ENCODE measurements at regions not wholly inside any gene's neighbourhood (a gene's known extent, or its start where the extent isn't known, plus 50 kb on each side); places are given as distances from the start of the nearest gene placed in this dataset.

DNA sequence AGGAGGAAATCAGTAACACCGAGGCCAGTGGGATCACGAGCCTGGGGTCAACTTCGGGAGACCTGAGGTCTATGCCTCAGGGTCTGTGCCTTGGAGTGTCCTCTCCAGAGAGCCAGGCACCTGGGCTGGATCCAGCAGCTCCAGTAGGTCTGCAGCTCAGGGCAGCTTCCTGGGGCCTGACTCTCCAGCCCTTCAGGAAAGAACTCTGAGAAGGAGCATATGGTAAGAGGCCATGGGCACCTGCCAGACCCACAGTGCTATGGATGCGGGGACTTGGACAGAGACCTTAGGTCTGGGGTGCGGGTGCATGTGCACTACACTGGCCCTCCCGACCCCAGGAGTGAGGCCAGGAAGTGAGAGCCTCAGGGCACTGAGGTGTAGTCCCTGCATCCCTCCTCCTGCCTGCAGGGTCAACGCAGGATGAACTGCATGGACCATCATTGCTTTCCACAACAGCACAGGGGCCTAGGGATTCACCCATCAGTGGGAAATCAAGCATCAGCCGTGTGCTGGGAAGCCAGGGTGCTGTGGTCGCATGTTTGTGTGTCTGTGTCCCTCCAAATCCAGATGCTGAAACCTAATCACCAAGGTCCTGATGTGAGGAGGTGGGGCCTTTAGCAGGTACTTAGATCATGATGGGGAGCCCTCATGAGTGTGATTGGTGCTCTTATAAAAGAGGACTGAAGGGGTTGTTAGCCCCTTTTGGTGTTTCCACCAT lies 210.9 kb upstream of the CST7 start:
- H3K27me3 Mint-ChIP-seq (ENCODE audit: unreplicated experiment), result no peaks in the 10 kb centered on the region
- no peak for DNase-seq
- TF ChIP-seq, protein P1, sequence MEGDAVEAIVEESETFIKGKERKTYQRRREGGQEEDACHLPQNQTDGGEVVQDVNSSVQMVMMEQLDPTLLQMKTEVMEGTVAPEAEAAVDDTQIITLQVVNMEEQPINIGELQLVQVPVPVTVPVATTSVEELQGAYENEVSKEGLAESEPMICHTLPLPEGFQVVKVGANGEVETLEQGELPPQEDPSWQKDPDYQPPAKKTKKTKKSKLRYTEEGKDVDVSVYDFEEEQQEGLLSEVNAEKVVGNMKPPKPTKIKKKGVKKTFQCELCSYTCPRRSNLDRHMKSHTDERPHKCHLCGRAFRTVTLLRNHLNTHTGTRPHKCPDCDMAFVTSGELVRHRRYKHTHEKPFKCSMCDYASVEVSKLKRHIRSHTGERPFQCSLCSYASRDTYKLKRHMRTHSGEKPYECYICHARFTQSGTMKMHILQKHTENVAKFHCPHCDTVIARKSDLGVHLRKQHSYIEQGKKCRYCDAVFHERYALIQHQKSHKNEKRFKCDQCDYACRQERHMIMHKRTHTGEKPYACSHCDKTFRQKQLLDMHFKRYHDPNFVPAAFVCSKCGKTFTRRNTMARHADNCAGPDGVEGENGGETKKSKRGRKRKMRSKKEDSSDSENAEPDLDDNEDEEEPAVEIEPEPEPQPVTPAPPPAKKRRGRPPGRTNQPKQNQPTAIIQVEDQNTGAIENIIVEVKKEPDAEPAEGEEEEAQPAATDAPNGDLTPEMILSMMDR (IDR thresholded peaks at IDR 0.05; ENCODE audit: partially characterized antibody, unreplicated experiment), result no peak
- no peaks in the 10 kb centered on the region for H3K36me3 Mint-ChIP-seq (ENCODE audit: unreplicated experiment)
- no peak overlapping the region for H3K4me3 Mint-ChIP-seq (ENCODE audit: unreplicated experiment)
- no peak overlapping the region for H3K27ac Mint-ChIP-seq (ENCODE audit: unreplicated experiment)
- no peaks in the 10 kb centered on the region for H3K4me1 Mint-ChIP-seq (ENCODE audit: low read depth, unreplicated experiment)
- H3K9me3 Mint-ChIP-seq (ENCODE audit: unreplicated experiment), result no peaks in the 10 kb centered on the region

DNA sequence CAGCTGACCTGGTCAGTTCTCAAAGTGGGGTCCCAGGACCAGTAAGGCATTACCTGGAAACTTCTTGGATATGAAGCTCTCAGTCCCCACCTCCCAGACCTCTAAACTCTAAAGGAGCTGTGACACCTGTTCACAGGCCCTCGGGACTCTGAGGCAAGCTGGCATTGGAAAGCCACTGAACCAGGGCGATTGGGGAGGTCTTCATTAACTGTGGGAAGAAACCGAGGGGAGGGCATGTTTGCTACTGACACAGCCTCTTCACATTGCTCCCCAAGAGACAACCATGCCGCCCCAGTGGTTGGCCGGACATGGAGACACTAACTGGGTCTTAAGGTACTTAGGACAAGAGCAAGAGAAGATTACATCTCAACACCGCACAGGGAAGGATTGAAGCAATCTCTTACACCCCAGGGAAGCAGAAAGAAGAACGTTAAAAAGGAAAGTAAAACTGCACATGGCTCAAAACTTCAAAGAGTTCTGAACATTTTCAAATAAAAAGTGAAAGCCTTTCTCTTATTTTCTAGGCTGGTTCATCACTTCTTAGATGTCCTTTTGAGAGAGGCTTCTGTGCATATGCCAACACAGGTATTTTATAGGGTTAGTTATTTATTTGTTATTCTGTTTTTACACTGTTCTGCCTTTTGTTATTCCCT lies 210.0 kb upstream of the CST7 start:
- TF ChIP-seq, protein P1 (IDR thresholded peaks at IDR 0.05; ENCODE audit: partially characterized antibody, unreplicated experiment), result no peak
- no peak for DNase-seq
- Mint-ChIP-seq H3K4me3 (ENCODE audit: unreplicated experiment) (no peak overlapping the region), H3K4me1 (ENCODE audit: low read depth, unreplicated experiment) (no peaks in the 10 kb centered on the region), H3K36me3 (ENCODE audit: unreplicated experiment) (no peaks in the 10 kb centered on the region), H3K27ac (ENCODE audit: unreplicated experiment) (no peak overlapping the region), H3K9me3 (ENCODE audit: unreplicated experiment) (no peaks in the 10 kb centered on the region), H3K27me3 (ENCODE audit: unreplicated experiment) (no peaks in the 10 kb centered on the region)

DNA sequence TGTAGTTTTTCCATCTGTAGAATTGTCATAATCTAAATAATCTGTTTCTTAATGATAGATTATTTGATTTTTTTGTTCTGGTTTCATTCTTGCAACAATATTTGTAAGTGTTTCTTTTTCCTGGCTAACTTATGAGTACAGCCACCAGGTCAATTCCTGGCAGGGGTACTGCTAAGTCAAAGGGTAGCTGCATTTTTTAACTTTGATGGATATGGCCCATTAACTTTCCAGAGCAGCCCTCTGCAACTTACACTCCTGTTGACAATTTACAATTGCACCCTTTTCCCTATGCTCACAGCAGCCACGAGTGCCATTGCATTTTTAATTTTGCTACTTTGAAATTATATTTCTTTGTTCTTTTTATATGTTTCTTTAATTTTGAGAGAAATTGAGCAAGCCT lies 209.3 kb upstream of the CST7 start:
- no peaks in the 10 kb centered on the region for H3K27me3 Mint-ChIP-seq (ENCODE audit: unreplicated experiment)
- no peak for DNase-seq
- no peak overlapping the region for H3K27ac Mint-ChIP-seq (ENCODE audit: unreplicated experiment)
- TF ChIP-seq, protein P1 (IDR thresholded peaks at IDR 0.05; ENCODE audit: partially characterized antibody, unreplicated experiment), result no peak
- no peaks in the 10 kb centered on the region for H3K36me3 Mint-ChIP-seq (ENCODE audit: unreplicated experiment)
- no peaks in the 10 kb centered on the region for H3K4me1 Mint-ChIP-seq (ENCODE audit: low read depth, unreplicated experiment)
- H3K4me3 Mint-ChIP-seq (ENCODE audit: unreplicated experiment), result no peak overlapping the region
- H3K9me3 Mint-ChIP-seq (ENCODE audit: unreplicated experiment), result no peaks in the 10 kb centered on the region

DNA sequence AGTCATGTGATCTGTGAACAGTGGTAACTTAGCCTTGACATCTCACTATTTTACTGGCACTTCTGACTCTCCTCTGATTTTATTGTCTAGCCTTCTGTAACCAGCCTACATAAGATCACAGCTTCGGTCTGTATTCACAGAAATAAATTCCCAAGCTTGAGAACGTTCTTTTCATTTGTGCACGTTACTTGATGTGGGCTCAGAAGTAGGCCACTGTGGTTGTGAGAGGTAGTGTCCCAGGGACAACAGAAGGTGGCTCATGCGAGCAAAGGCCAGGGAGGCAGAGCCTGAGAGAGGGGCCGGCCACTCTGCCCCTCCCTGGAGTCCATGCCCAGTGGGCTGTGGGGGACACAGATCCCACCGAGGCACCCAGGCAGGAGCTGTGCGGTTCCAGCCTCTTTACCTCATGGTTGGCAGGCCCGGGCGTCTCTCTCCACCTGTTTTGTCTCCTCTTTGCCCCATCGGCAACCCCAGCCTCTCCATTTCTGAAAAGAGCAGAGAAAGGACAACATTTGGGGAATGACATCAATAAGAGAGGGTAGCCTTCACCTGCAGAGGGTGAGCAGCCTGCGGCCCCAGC lies 207.5 kb upstream of the CST7 start:
- no peaks in the 10 kb centered on the region for H3K4me1 Mint-ChIP-seq (ENCODE audit: low read depth, unreplicated experiment)
- no peak overlapping the region for H3K27ac Mint-ChIP-seq (ENCODE audit: unreplicated experiment)
- H3K36me3 Mint-ChIP-seq (ENCODE audit: unreplicated experiment), result no peaks in the 10 kb centered on the region
- no peaks in the 10 kb centered on the region for H3K9me3 Mint-ChIP-seq (ENCODE audit: unreplicated experiment)
- H3K27me3 Mint-ChIP-seq (ENCODE audit: unreplicated experiment), result no peaks in the 10 kb centered on the region
- no peak for DNase-seq
- TF ChIP-seq, protein P1 (IDR thresholded peaks at IDR 0.05; ENCODE audit: partially characterized antibody, unreplicated experiment), result no peak
- no peak overlapping the region for H3K4me3 Mint-ChIP-seq (ENCODE audit: unreplicated experiment)

DNA sequence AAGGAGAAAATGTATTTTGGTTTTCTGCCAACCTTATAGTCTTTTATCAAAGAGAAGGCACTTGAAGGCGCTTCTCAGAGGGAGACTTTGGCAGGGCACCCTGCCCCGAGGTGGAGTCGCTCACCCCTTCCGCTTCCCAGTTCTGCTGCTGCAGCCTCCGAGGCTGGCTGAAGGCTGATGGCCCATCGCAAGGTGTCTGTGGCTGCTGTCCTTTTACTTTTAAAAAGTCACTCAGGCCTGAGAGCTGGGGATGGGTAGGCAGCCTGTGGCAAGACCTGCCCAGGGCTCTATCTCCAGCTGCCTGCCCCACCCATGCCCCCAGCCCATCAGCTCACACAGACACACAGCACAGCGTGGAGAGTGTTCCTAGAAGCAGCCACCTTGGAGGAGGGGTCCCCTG lies 206.6 kb upstream of the CST7 start:
- DNase-seq, result no peak
- Mint-ChIP-seq H3K4me3 (ENCODE audit: unreplicated experiment) (no peak overlapping the region), H3K27ac (ENCODE audit: unreplicated experiment) (no peak overlapping the region), H3K4me1 (ENCODE audit: low read depth, unreplicated experiment) (no peaks in the 10 kb centered on the region), H3K9me3 (ENCODE audit: unreplicated experiment) (no peaks in the 10 kb centered on the region), H3K36me3 (ENCODE audit: unreplicated experiment) (no peaks in the 10 kb centered on the region), H3K27me3 (ENCODE audit: unreplicated experiment) (no peaks in the 10 kb centered on the region)
- TF ChIP-seq, protein P1 (IDR thresholded peaks at IDR 0.05; ENCODE audit: partially characterized antibody, unreplicated experiment), result no peak

Measured in glutamatergic neuron (in vitro differentiated cells).